DMS114 treated with DMSO at 0.1 percent for 48 hours (cell line): ENCODE measurements at regions not wholly inside any gene's neighbourhood (a gene's known extent, or its start where the extent isn't known, plus 50 kb on each side); places are given as distances from the start of the nearest gene placed in this dataset.
"Not testable (repeated sequence)": the region's sequence is repeated elsewhere in the genome, so short reads cannot be mapped to it uniquely, and the experiment has no call there.

Source experiments
- DNase-seq: peaks from one replicate; lab custom pipeline; 2025; ENCODE audit not compliant: unreplicated experiment; lab: John Stamatoyannopoulos, UW

GRCh38 chr12:131660401-131660800 is 50.5 kb upstream of the SFSWAP start:
- not testable (repeated sequence) for DNase-seq
